Activated naive CD8-positive, alpha-beta T cell treated with anti-CD3 and anti-CD28 coated beads, Interleukin-2, amount 10 ng/mL, durations not matched to agents 7 days and 5 days (primary cell): ENCODE measurements at regions not wholly inside any gene's neighbourhood (a gene's known extent, or its start where the extent isn't known, plus 50 kb on each side); places are given as distances from the start of the nearest gene placed in this dataset.

Experiments used
- ATAC-seq: fragments of 150-1000 bp; cut with Tn5 transposase; one replicate; pipeline ENCODE4 v1.10.0; 2021; ENCODE audit warnings: low read depth, moderate library complexity
- POLR2A ChIA-PET: fragments of 350-600 bp; sonication (Branson Sonifier 250); formaldehyde crosslinking; loops from one replicate; lab custom pipeline; 2021; ENCODE audit warnings: antibody characterized with exemption; lab: Charles Lee
- DNase-seq: peaks from one replicate; pipeline ENCODE4 v3.0.0; 2021
- H3K27ac Mint-ChIP-seq: one replicate; pipeline ENCODE4 v1.8.0; 2022; ENCODE audit warnings: mild to moderate bottlenecking, mixed read lengths
- H3K27me3 Mint-ChIP-seq: one replicate; pipeline ENCODE4 v1.8.0; 2022; ENCODE audit warnings: mild to moderate bottlenecking, moderate library complexity, mixed read lengths
- H3K36me3 Mint-ChIP-seq: one replicate; pipeline ENCODE4 v1.8.0; 2021; ENCODE audit warnings: mild to moderate bottlenecking, mixed read lengths
- H3K4me1 Mint-ChIP-seq: one replicate; pipeline ENCODE4 v1.8.0; 2021; ENCODE audit warnings: mixed read lengths
- H3K4me3 Mint-ChIP-seq: one replicate; pipeline ENCODE4 v1.8.0; 2022; ENCODE audit warnings: mild to moderate bottlenecking, moderate library complexity, mixed read lengths
- H3K9me3 Mint-ChIP-seq: one replicate; pipeline ENCODE4 v1.8.0; 2021; ENCODE audit warnings: mixed read lengths

DNA sequence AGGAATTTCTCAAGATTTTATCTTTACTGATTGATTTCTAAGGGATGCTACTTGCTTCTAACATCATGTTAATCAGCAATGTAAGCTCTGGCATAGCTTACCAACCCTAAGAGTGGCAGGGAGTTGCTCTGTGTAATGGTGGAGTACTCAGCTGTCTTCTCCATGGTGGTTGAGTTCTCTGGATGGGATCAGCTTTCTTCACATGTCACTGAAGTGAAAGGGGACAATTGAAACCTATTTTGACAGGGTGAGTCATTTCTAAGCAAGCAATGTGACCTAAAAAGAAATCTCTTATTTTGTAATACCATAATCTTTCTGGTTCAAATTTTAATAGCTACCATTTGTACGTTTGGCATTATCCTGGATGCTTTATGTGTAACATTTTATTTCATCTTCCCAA, 430.4 kb downstream of the GJA1 start:
- ATAC-seq (no peak), DNase-seq (no peak)
- POLR2A ChIA-PET: no interaction called here
- H3K27me3 Mint-ChIP-seq: peaks cover 6% of the 10 kb centered on the region
- no peak overlapping the region for H3K4me3 Mint-ChIP-seq
- peaks cover 5% of the 10 kb centered on the region for H3K9me3 Mint-ChIP-seq
- H3K27ac Mint-ChIP-seq: no peak overlapping the region
- H3K4me1 Mint-ChIP-seq: no peaks in the 10 kb centered on the region
- no peaks in the 10 kb centered on the region for H3K36me3 Mint-ChIP-seq

DNA sequence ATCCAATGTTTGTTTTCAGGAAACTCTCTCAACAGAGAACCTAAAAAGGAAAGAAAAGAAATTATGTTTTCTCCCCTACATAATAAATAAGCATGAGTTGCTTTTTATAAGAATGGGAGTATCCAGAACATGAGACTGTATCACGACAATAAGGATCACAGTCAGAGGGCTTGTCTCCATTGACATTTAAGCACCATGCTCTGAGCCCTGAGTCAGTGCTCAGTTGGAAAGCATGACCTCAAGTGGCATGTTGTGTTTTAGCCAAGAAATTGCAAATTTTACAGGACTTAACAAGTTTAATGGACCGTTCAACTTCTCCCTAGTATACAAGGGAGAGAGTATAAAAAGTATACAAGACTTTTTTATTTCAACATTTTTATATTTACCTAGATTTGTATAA, 431.6 kb downstream of the GJA1 start:
- Mint-ChIP-seq H3K9me3 (peaks cover 5% of the 10 kb centered on the region), H3K4me1 (no peaks in the 10 kb centered on the region), H3K27me3 (peaks cover 3% of the 10 kb centered on the region), H3K4me3 (no peak overlapping the region), H3K36me3 (no peaks in the 10 kb centered on the region), H3K27ac (no peak overlapping the region)
- POLR2A ChIA-PET: no interaction called here
- DNase-seq (no peak), ATAC-seq (no peak)

DNA sequence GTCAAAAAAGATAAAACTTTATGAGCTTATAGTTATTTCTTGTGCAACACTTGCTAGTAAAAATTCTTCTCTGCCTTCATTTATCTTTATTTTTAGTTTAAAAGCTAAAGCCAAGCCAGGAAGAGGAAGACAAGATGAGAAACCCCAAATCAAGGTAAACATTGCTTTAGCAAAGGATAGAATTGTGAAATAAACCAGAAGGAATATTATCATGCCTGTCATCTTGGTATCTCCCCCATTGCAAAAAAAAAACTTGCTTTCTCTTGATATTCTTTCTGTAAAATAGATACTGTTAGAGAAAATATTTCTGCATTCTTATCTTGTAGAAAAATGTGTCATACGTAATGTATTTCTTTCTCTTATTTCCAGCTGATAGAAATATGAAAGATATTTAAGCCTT, 432.8 kb downstream of the GJA1 start:
- Mint-ChIP-seq H3K4me3 (no peak overlapping the region), H3K27me3 (peaks cover 3% of the 10 kb centered on the region), H3K9me3 (peaks cover 2% of the 10 kb centered on the region), H3K4me1 (no peaks in the 10 kb centered on the region), H3K36me3 (no peaks in the 10 kb centered on the region), H3K27ac (no peak overlapping the region)
- POLR2A ChIA-PET: no interaction called here
- DNase-seq: no peak
- ATAC-seq: no peak

GRCh38 chr6:121873595-121873994, 438.1 kb downstream of the GJA1 start:
- no peak for DNase-seq
- no peak overlapping the region for H3K4me3 Mint-ChIP-seq
- no peak for ATAC-seq
- H3K27ac Mint-ChIP-seq: no peak overlapping the region
- peaks cover 2% of the 10 kb centered on the region for H3K9me3 Mint-ChIP-seq
- no peaks in the 10 kb centered on the region for H3K4me1 Mint-ChIP-seq
- no peaks in the 10 kb centered on the region for H3K27me3 Mint-ChIP-seq
- POLR2A ChIA-PET: no interaction called here
- no peaks in the 10 kb centered on the region for H3K36me3 Mint-ChIP-seq

DNA sequence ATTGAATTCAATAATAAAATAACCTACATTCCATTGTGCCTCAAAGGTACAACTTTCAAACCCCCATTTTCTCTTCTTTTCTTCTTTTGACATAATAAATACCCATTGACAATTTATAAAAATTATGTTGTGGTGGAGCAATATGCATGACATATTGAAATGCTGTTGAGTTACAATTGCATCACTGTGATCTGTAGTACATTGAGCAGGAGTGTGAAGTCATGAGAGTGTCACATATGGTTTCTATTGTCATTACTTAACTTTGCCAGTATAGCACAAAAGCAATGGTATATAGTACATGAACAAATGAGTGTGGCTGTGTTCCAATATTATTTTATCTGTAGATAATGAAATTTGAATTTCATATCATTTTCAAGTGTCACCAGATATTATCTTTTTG, 441.3 kb downstream of the GJA1 start:
- H3K4me1 Mint-ChIP-seq: no peaks in the 10 kb centered on the region
- peaks cover 2% of the 10 kb centered on the region for H3K9me3 Mint-ChIP-seq
- POLR2A ChIA-PET: no interaction called here
- no peak overlapping the region for H3K4me3 Mint-ChIP-seq
- ATAC-seq (no peak), DNase-seq (no peak)
- no peaks in the 10 kb centered on the region for H3K36me3 Mint-ChIP-seq
- H3K27ac Mint-ChIP-seq: no peak overlapping the region
- H3K27me3 Mint-ChIP-seq: no peaks in the 10 kb centered on the region

DNA sequence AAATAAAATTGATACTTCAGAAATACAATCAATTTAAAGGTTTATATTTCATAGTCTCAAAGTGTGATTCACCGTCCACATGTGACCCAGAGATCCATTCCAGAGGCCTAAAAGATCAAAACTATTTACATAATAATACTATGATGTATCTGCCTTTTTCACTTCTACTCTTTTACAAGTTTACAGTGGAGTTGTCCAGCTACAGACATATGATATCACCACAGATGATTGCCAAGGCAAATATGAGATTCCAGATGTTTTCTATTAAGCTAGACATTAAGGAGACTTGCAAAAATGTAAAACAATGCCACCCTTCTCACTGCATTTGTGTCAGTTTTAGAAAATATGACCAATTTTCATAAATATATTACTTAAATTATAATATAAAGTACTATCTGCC, 443.7 kb downstream of the GJA1 start:
- Mint-ChIP-seq H3K4me1 (no peaks in the 10 kb centered on the region), H3K4me3 (no peak overlapping the region), H3K27me3 (no peaks in the 10 kb centered on the region), H3K36me3 (no peaks in the 10 kb centered on the region), H3K9me3 (peaks cover 2% of the 10 kb centered on the region), H3K27ac (no peak overlapping the region)
- POLR2A ChIA-PET: no interaction called here
- no peak for ATAC-seq
- DNase-seq: no peak

- POLR2A ChIA-PET: no interaction called here
- no peak for DNase-seq
- no peaks in the 10 kb centered on the region for H3K4me1 Mint-ChIP-seq
- peaks cover 2% of the 10 kb centered on the region for H3K9me3 Mint-ChIP-seq
- ATAC-seq: no peak
- no peaks in the 10 kb centered on the region for H3K27me3 Mint-ChIP-seq
- no peak overlapping the region for H3K4me3 Mint-ChIP-seq
- no peak overlapping the region for H3K27ac Mint-ChIP-seq
- no peaks in the 10 kb centered on the region for H3K36me3 Mint-ChIP-seq
These were observed 445.4 kb downstream of the GJA1 start for GRCh38 chr6:121880831-121881230.

DNA sequence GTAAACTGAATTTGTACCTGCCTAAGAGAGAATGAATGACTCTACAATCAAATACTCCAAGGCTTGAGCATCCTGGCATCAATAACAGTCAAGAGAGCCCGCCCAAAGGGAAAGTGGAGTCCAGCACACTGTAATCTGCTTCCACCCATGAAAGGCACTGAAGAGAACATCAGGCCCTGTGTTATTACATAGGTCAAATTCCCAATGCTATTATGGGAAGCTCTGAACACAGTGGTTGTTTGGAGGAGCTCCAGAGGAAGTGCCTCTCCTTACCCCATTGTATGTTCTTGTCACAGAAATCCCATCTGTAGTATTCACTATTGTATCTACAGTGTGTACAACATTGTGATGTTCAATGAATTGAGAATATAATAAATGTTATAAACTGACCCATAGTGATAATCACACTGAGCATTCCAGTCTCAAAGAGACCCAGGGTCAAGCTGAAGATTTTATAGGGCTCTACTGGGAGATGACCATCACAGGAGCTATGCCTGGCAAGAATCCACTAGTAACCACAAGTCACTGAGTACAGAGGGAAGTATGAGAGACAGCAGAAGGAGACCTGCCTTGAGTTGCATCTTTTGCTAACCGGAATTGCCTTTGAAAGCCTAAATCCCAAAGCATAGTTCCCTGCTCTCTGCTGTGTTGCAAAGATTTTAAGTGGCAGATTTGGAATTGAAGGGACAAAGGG, 446.7 kb downstream of the GJA1 start:
- Mint-ChIP-seq H3K27ac (no peak overlapping the region), H3K4me1 (no peaks in the 10 kb centered on the region), H3K9me3 (no peaks in the 10 kb centered on the region), H3K27me3 (no peaks in the 10 kb centered on the region), H3K4me3 (no peak overlapping the region), H3K36me3 (no peaks in the 10 kb centered on the region)
- POLR2A ChIA-PET: no interaction called here
- DNase-seq (no peak), ATAC-seq (no peak)

DNA sequence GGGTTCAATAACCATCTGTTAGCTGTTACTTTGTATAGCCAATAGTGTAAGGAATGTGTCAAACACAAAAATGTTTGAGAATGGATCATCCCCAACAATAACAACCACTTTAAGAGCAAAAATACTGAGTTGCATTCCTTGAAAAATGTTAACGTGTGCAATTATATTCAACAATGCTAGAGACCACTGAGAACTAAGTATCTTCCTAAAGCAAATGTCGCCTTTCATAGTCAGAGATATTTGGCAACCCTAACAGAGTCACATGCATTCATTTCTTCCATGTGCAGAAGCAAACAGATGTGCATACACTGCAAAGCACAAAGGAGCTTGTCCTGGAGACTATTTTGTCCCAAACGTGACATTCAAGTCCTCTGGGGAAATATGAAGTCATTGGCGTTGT, 448.6 kb downstream of the GJA1 start:
- Mint-ChIP-seq H3K4me3 (no peak overlapping the region), H3K36me3 (no peaks in the 10 kb centered on the region), H3K27ac (no peak overlapping the region), H3K9me3 (no peaks in the 10 kb centered on the region), H3K27me3 (no peaks in the 10 kb centered on the region), H3K4me1 (no peaks in the 10 kb centered on the region)
- no peak for DNase-seq
- ATAC-seq: no peak
- POLR2A ChIA-PET: no interaction called here

DNA sequence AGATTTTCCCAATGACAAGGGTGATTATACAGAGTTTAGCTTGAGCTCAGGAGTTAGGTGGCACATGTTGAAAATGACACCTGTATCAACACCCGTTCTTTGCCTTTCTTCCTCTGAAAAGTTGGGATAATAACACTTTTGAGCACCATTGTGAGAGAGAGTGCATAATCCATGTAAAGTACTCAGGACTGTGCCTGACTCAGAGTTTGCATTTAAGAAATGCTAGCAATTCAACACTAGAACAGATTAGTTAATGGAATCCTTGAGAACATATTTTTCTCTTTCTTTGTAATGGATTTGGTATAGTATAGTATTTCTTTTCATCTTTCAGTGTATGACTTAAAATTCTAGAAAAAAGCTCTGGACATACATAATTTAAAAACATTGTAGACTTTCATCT, 449.2 kb downstream of the GJA1 start:
- ATAC-seq (no peak), DNase-seq (no peak)
- Mint-ChIP-seq H3K4me3 (no peak overlapping the region), H3K36me3 (no peaks in the 10 kb centered on the region), H3K4me1 (no peaks in the 10 kb centered on the region), H3K27ac (no peak overlapping the region), H3K9me3 (no peaks in the 10 kb centered on the region), H3K27me3 (no peaks in the 10 kb centered on the region)
- POLR2A ChIA-PET: no interaction called here

GRCh38 chr6:121885399-121886152, 450.1 kb downstream of the GJA1 start:
- Mint-ChIP-seq H3K27ac (no peak overlapping the region), H3K9me3 (no peaks in the 10 kb centered on the region), H3K4me3 (no peak overlapping the region), H3K4me1 (no peaks in the 10 kb centered on the region), H3K36me3 (no peaks in the 10 kb centered on the region), H3K27me3 (no peaks in the 10 kb centered on the region)
- DNase-seq (no peak), ATAC-seq (no peak)
- POLR2A ChIA-PET: no interaction called here

- H3K9me3 Mint-ChIP-seq: no peaks in the 10 kb centered on the region
- H3K27me3 Mint-ChIP-seq: no peaks in the 10 kb centered on the region
- no peak overlapping the region for H3K27ac Mint-ChIP-seq
- ATAC-seq: no peak
- POLR2A ChIA-PET: no interaction called here
- H3K4me3 Mint-ChIP-seq: no peak overlapping the region
- no peak for DNase-seq
- H3K36me3 Mint-ChIP-seq: no peaks in the 10 kb centered on the region
- H3K4me1 Mint-ChIP-seq: no peaks in the 10 kb centered on the region
These were observed 450.9 kb downstream of the GJA1 start for GRCh38 chr6:121886223-121886830.

- Mint-ChIP-seq H3K9me3 (no peaks in the 10 kb centered on the region), H3K27me3 (no peaks in the 10 kb centered on the region), H3K4me1 (no peaks in the 10 kb centered on the region), H3K36me3 (no peaks in the 10 kb centered on the region), H3K27ac (no peak overlapping the region), H3K4me3 (no peak overlapping the region)
- ATAC-seq: no peak
- no peak for DNase-seq
- POLR2A ChIA-PET: no interaction called here
These were observed 452.3 kb downstream of the GJA1 start for GRCh38 chr6:121887724-121888123.

- ATAC-seq (no peak), DNase-seq (no peak)
- POLR2A ChIA-PET: no interaction called here
- no peak overlapping the region for H3K27ac Mint-ChIP-seq
- H3K27me3 Mint-ChIP-seq: no peaks in the 10 kb centered on the region
- H3K36me3 Mint-ChIP-seq: no peaks in the 10 kb centered on the region
- H3K9me3 Mint-ChIP-seq: no peaks in the 10 kb centered on the region
- no peaks in the 10 kb centered on the region for H3K4me1 Mint-ChIP-seq
- H3K4me3 Mint-ChIP-seq: no peak overlapping the region
These were observed 455.0 kb downstream of the GJA1 start for GRCh38 chr6:121890307-121890910.
